ENCODE measurements at regions not wholly inside any gene's neighbourhood (a gene's known extent, or its start where the extent isn't known, plus 50 kb on each side); places are given as distances from the start of the nearest gene placed in this dataset.
"Not testable (repeated sequence)": the region's sequence is repeated elsewhere in the genome, so short reads cannot be mapped to it uniquely, and the experiment has no call there.

DNA sequence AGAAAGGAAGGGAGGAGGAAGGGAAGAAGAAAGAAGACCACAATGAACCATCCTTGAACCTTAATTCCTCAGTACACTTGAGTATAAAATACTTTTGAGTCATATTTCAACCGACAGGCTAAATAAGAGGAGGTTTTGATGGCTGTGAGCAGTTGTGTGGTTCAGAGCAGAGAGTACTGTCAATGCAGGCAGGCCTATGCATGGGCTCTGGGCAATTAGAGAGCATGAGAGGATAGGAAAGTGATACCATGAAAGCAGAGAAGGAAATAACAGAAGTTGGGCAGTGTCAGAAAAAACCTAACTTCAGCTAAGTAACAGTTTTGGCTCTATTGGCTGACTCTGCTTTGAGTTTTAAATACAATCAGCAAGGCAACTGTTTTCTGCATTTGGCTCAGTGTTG lies 123.6 kb upstream of the STK17B start:
- peak overlapping the region; percentile 75 for H3K27ac Mint-ChIP-seq (ENCODE audit: unreplicated experiment)
- H3K36me3 Mint-ChIP-seq (ENCODE audit: unreplicated experiment): peaks cover 17% of the 10 kb centered on the region
- peaks cover 32% of the 10 kb centered on the region for H3K4me1 Mint-ChIP-seq (ENCODE audit: unreplicated experiment)
- TF ChIP-seq CTCF (IDR thresholded peaks at IDR 0.05): no peak
- no peaks in the 10 kb centered on the region for H3K9me3 Mint-ChIP-seq (ENCODE audit: unreplicated experiment)
- H3K27me3 Mint-ChIP-seq (ENCODE audit: unreplicated experiment): no peaks in the 10 kb centered on the region
- no peak for DNase-seq (ENCODE audit: extremely low spot score, unreplicated experiment)
- no peak overlapping the region for H3K4me3 Mint-ChIP-seq (ENCODE audit: unreplicated experiment)

DNA sequence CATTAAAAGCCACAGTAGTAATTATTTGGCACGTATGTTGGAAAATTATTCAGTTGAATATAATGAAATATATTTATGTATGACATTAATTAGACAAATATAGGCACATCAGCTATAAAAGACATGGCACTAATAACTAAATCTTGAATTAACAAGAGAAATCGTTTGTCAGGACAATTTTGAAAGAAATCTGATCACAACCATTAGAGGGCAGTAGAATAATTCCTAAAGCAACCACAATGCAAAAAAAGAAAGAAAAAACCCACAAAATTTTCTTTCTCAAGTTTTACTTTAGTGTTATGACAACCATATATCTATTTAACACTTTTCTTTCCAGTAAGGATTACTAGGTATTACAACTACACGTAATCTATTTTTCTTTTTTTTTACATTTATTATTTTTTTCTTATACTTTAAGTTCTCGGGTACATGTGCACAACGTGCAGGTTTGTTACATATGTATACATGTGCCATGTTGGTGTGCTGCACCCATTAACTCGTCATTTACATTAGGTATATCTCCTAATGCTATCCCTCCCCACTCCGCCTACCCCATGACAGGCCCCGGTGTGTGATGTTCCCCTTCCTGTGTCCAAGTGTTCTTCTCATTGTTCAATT lies 126.8 kb upstream of the STK17B start:
- H3K27me3 Mint-ChIP-seq (ENCODE audit: unreplicated experiment); DNase-seq (ENCODE audit: extremely low spot score, unreplicated experiment): not testable (repeated sequence)
- TF ChIP-seq CTCF (IDR thresholded peaks at IDR 0.05): peak; percentile 76

GRCh38 chr2:196307775-196308305 lies 136.5 kb upstream of the STK17B start:
- Mint-ChIP-seq H3K9me3 (ENCODE audit: unreplicated experiment) (no peaks in the 10 kb centered on the region), H3K27ac (ENCODE audit: unreplicated experiment) (no peak overlapping the region), H3K27me3 (ENCODE audit: unreplicated experiment) (no peaks in the 10 kb centered on the region), H3K4me3 (ENCODE audit: unreplicated experiment) (no peak overlapping the region), H3K36me3 (ENCODE audit: unreplicated experiment) (peaks cover 35% of the 10 kb centered on the region), H3K4me1 (ENCODE audit: unreplicated experiment) (peaks cover 36% of the 10 kb centered on the region)
- no peak for TF ChIP-seq CTCF (IDR thresholded peaks at IDR 0.05)
- DNase-seq (ENCODE audit: extremely low spot score, unreplicated experiment): no peak

More for the DNA sequence above, 126.8 kb upstream of the STK17B start:
- H3K4me1 Mint-ChIP-seq (ENCODE audit: unreplicated experiment): peaks cover 32% of the 10 kb centered on the region
- peak overlapping the region; percentile 39 for H3K27ac Mint-ChIP-seq (ENCODE audit: unreplicated experiment)
- not testable (repeated sequence) for H3K4me3 Mint-ChIP-seq (ENCODE audit: unreplicated experiment); H3K9me3 Mint-ChIP-seq (ENCODE audit: unreplicated experiment)
- H3K36me3 Mint-ChIP-seq (ENCODE audit: unreplicated experiment): peaks cover 18% of the 10 kb centered on the region

GRCh38 chr2:196309691-196310090 lies 138.3 kb upstream of the STK17B start:
- no peak for DNase-seq (ENCODE audit: extremely low spot score, unreplicated experiment)
- Mint-ChIP-seq H3K27me3 (ENCODE audit: unreplicated experiment) (no peaks in the 10 kb centered on the region), H3K36me3 (ENCODE audit: unreplicated experiment) (peaks cover 23% of the 10 kb centered on the region), H3K27ac (ENCODE audit: unreplicated experiment) (peak overlapping the region; percentile 70), H3K4me3 (ENCODE audit: unreplicated experiment) (no peak overlapping the region), H3K9me3 (ENCODE audit: unreplicated experiment) (no peaks in the 10 kb centered on the region), H3K4me1 (ENCODE audit: unreplicated experiment) (peaks cover 44% of the 10 kb centered on the region)
- TF ChIP-seq CTCF (IDR thresholded peaks at IDR 0.05): no peak

- H3K9me3 Mint-ChIP-seq (ENCODE audit: unreplicated experiment): no peaks in the 10 kb centered on the region
- TF ChIP-seq CTCF (IDR thresholded peaks at IDR 0.05): no peak
- no peak overlapping the region for H3K27ac Mint-ChIP-seq (ENCODE audit: unreplicated experiment)
- H3K4me1 Mint-ChIP-seq (ENCODE audit: unreplicated experiment): peaks cover 45% of the 10 kb centered on the region
- DNase-seq (ENCODE audit: extremely low spot score, unreplicated experiment): no peak
- no peaks in the 10 kb centered on the region for H3K27me3 Mint-ChIP-seq (ENCODE audit: unreplicated experiment)
- peaks cover 30% of the 10 kb centered on the region for H3K36me3 Mint-ChIP-seq (ENCODE audit: unreplicated experiment)
- no peak overlapping the region for H3K4me3 Mint-ChIP-seq (ENCODE audit: unreplicated experiment)
Observed at GRCh38 chr2:196314157-196314556, 142.8 kb upstream of the STK17B start.
